ENCODE measurements at regions not wholly inside any gene's neighbourhood (a gene's known extent, or its start where the extent isn't known, plus 50 kb on each side); places are given as distances from the start of the nearest gene placed in this dataset.

- TF ChIP-seq ZNF331 (CRISPR knock-in tag; IDR thresholded peaks at IDR 0.05; ENCODE audit: low read depth) (no peak), EZH2 (IDR thresholded peaks at IDR 0.05; ENCODE audit: low read depth, unreplicated experiment) (no peak), CTCF (conservative IDR thresholded peaks at IDR 0.05; ENCODE audit: low read depth in 2 of 2) (no peak), POLR2AphosphoS5 (IDR thresholded peaks at IDR 0.05; ENCODE audit: low read depth) (no peak)
Measured at GRCh38 chr2:125371867-125372266, 1284.1 kb upstream of the GYPC start.
